HG03064 (cell line): ENCODE measurements at regions not wholly inside any gene's neighbourhood (a gene's known extent, or its start where the extent isn't known, plus 50 kb on each side); places are given as distances from the start of the nearest gene placed in this dataset.
A peak's percentile ranks its signal among the peaks of the same experiment; 100 is the strongest.
"Not testable (repeated sequence)": the region's sequence is repeated elsewhere in the genome, so short reads cannot be mapped to it uniquely, and the experiment has no call there.

Source experiments
- ATAC-seq: cut with Tn5 transposase; IDR thresholded peaks from one replicate; pipeline ENCODE4 v1.9.1; 2021; ENCODE audit warnings: low read depth; ENCODE audit not compliant: unreplicated experiment

DNA sequence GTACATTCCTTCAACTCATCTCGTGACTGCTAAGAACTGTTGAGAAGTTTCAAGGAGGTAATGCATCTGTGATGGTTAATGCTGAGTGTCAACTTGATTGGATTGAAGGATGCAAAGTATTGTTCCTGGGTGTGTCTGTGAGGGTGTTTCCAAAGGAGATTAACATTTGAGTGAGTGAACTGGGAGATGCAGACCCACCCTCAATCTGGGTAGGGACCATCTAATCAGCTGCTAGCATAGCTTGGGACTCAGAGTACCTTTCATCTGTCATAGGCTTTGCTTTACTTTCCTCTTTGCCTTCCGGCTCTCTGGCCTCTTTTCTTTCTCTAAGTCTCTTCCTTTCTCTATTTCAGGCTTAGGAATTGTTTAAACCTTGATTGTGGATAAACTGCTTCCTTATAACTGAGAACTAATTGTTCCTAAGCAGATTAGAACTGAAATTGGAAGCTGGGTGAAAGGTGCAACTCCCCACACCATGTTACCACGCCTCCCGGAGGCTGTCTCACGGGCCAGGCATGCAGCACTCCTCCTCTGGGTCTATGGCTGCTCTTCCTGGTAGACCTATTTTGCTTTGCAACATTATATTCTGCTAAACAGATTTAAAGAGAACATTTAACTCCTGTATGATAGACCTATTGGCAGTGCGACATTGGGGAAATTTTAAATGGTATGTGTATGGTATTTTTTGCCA is 298.2 kb downstream of the CCSER2 start:
- ATAC-seq = no peak

GRCh38 chr10:84632866-84633265 is 304.5 kb downstream of the CCSER2 start:
- ATAC-seq = no peak

DNA sequence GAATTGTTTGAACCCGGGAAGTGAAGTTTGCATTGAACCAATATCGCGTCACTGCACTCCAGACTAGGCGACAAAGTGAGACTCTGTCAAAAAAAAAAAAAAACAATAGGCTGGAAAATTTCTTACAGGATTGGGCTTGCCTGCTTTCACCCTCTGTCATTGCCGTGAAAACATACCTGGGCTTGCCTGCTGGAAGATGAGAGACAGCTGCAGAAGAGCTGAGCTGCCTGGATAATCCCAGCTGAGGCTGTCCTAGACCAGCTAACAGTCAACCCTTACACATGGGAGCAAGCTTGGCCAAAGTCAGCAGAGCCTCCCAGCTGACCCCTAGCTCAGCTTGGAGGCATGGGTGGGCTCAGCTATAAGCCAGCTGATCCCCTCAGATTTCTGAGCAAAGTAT is 306.2 kb downstream of the CCSER2 start:
- no peak for ATAC-seq

GRCh38 chr10:84650628-84651027 is 322.2 kb downstream of the CCSER2 start:
- not testable (repeated sequence) for ATAC-seq

- ATAC-seq = peak; percentile 91
Observed at GRCh38 chr10:84654671-84655070, 326.3 kb downstream of the CCSER2 start.

GRCh38 chr10:84659027-84659426 is 330.6 kb downstream of the CCSER2 start:
- no peak for ATAC-seq

GRCh38 chr10:84659497-84660439 is 331.4 kb downstream of the CCSER2 start:
- no peak for ATAC-seq

- ATAC-seq = no peak
Observed at GRCh38 chr10:84660450-84661159, 332.2 kb downstream of the CCSER2 start.

DNA sequence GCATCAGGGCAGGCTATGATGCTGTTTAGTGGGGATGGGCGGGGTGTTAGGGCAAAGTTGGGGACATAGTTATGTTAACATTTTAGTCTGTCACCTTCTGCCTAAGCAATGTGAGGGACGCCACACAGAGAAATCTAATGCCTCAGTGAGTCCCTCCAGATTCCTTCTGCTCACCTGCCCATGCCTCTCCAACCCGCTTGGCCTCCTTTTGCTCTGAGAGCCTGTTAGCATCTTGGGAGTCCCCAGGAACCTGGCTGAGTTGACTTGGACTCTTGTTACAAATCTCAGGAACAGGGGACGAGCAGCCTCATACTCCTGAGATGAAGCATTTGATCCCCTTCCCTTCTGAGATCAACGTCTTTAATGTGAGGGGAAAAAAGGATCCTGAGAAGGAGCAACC is 336.8 kb downstream of the CCSER2 start:
- ATAC-seq = no peak

- ATAC-seq = no peak
Observed at GRCh38 chr10:84665883-84666463, 337.6 kb downstream of the CCSER2 start.

- ATAC-seq = no peak
Observed at GRCh38 chr10:84668186-84668763, 339.9 kb downstream of the CCSER2 start.

GRCh38 chr10:84675060-84675459 is 346.7 kb downstream of the CCSER2 start:
- ATAC-seq = no peak

DNA sequence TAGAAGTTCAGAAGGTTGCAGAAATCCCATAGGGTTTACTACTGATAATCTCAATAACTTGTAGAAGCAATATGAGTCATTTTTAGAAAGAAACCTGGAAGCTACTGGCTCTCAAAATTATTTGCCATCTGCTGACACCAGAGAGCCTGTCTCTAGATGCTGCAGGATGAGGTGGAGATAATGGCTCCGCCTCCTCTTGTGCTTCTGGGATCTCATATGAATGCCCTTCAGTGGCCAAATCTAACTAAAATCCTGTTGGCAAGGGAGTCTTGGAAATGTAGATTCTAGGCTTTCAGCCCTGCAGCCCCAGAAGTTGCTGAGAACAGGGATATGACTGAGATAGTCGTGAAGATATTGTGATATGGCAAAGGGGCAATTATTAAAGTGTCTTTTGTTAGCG is 348.1 kb downstream of the CCSER2 start:
- no peak for ATAC-seq

GRCh38 chr10:84681781-84682180 is 353.4 kb downstream of the CCSER2 start:
- ATAC-seq = no peak

DNA sequence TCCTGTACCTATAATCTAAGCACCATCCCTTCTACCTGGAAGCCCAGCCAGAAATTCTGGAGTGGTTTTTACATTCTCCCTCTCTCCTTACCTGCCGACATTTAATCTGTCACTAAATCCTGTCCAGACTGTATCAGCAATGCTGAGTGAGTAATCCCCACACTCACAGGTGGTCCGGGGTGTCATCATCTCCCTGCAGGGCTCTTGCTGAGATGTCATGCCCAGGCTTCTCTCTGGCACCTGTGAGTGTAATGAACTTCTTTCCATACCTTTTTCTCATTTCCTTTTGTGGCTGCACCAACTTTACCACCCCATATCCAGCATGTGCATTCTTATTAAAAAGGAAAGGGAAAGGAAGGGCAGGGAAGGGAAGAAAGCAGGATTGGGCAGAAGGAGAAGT is 355.2 kb downstream of the CCSER2 start:
- ATAC-seq = no peak

DNA sequence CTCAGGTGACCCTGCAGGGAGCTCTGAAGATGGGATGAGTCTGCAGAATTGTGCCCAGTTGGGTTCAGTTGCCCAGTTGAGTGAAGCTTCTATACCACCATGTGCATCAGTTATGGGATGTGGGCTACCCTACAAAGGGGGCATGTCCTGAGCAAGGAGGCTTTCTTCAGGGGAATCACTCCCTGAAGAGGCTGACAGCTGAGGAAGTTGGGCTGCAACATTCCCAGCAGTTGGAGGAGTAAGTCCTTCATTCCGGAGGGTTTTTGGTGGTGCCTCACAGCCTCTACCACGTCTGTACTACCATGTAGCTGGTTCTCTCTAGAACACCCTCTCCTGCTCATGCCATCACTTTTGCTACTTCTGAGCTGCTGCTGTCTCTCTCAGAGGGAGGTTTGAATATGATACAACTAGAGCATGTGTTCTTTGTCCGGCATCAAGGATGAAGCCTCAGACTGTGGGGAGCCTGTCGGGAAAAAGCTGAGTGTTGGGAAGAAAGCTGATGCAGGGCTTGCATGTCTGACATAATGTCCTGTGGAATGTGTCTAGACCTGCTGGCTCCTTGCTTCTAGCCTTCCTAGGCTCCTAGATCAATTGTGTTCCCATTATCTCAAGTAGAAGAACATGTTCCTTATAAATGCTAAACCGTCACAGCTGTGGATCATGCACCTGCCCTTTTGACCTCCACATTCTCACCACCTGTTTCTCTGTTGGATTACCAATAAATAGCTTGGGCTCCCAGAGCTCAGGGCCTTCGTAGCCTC is 355.8 kb downstream of the CCSER2 start:
- no peak for ATAC-seq

- no peak for ATAC-seq
Observed at GRCh38 chr10:84685047-84685660, 356.8 kb downstream of the CCSER2 start.

- no peak for ATAC-seq
Observed at GRCh38 chr10:84693006-84693405, 364.6 kb downstream of the CCSER2 start.

GRCh38 chr10:84695902-84696301 is 367.5 kb downstream of the CCSER2 start:
- ATAC-seq = no peak
